ENCODE measurements at regions not wholly inside any gene's neighbourhood (a gene's known extent, or its start where the extent isn't known, plus 50 kb on each side); places are given as distances from the start of the nearest gene placed in this dataset.

GRCh38 chr12:92445253-92446082, 257.3 kb upstream of the PLEKHG7 start:
- H3K27me3 ChIP-seq (ENCODE audit: insufficient read depth, low read length): no peaks in the 10 kb centered on the region
- no peak overlapping the region for H3K4me3 ChIP-seq (ENCODE audit: insufficient read depth, low read length)
- no peaks in the 10 kb centered on the region for H3K4me1 ChIP-seq (ENCODE audit: insufficient read depth, low read length)
- no peaks in the 10 kb centered on the region for H3K9me3 ChIP-seq (ENCODE audit: low read depth, low read length)
- H2AFZ ChIP-seq (ENCODE audit: low read length): no peak overlapping the region
- no peak overlapping the region for H3K27ac ChIP-seq (ENCODE audit: low read depth, low read length)
- no peak for DNase-seq (ENCODE audit: insufficient read length, low spot score, missing footprints)
- no peaks in the 10 kb centered on the region for H4K20me1 ChIP-seq (ENCODE audit: insufficient read depth, low read length)
- no peak overlapping the region for H3K4me2 ChIP-seq (ENCODE audit: insufficient read depth, low read length)
- H3K36me3 ChIP-seq (ENCODE audit: insufficient read depth, low read length): no peaks in the 10 kb centered on the region
- TF ChIP-seq, protein P1, sequence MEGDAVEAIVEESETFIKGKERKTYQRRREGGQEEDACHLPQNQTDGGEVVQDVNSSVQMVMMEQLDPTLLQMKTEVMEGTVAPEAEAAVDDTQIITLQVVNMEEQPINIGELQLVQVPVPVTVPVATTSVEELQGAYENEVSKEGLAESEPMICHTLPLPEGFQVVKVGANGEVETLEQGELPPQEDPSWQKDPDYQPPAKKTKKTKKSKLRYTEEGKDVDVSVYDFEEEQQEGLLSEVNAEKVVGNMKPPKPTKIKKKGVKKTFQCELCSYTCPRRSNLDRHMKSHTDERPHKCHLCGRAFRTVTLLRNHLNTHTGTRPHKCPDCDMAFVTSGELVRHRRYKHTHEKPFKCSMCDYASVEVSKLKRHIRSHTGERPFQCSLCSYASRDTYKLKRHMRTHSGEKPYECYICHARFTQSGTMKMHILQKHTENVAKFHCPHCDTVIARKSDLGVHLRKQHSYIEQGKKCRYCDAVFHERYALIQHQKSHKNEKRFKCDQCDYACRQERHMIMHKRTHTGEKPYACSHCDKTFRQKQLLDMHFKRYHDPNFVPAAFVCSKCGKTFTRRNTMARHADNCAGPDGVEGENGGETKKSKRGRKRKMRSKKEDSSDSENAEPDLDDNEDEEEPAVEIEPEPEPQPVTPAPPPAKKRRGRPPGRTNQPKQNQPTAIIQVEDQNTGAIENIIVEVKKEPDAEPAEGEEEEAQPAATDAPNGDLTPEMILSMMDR (IDR thresholded peaks at IDR 0.05; ENCODE audit: extremely low read depth, low read depth, low read length): no peak
- H3K79me2 ChIP-seq (ENCODE audit: insufficient read depth, low read length): no peaks in the 10 kb centered on the region

- Histone ChIP-seq H3K4me2 (ENCODE audit: insufficient read depth, low read length) (no peak overlapping the region), H2AFZ (ENCODE audit: low read length) (no peak overlapping the region), H3K4me1 (ENCODE audit: insufficient read depth, low read length) (peaks cover under 1% of the 10 kb centered on the region), H3K36me3 (ENCODE audit: insufficient read depth, low read length) (no peaks in the 10 kb centered on the region), H4K20me1 (ENCODE audit: insufficient read depth, low read length) (no peaks in the 10 kb centered on the region), H3K4me3 (ENCODE audit: insufficient read depth, low read length) (no peak overlapping the region), H3K27ac (ENCODE audit: low read depth, low read length) (no peak overlapping the region), H3K27me3 (ENCODE audit: insufficient read depth, low read length) (no peaks in the 10 kb centered on the region), H3K9me3 (ENCODE audit: low read depth, low read length) (no peaks in the 10 kb centered on the region), H3K79me2 (ENCODE audit: insufficient read depth, low read length) (no peaks in the 10 kb centered on the region)
- TF ChIP-seq, protein P1 (IDR thresholded peaks at IDR 0.05; ENCODE audit: extremely low read depth, low read depth, low read length): no peak
- no peak for DNase-seq (ENCODE audit: insufficient read length, low spot score, missing footprints)
These were observed 258.0 kb upstream of the PLEKHG7 start for GRCh38 chr12:92444763-92445162.

GRCh38 chr12:92442782-92443181, 260.0 kb upstream of the PLEKHG7 start:
- DNase-seq (ENCODE audit: insufficient read length, low spot score, missing footprints): no peak

DNA sequence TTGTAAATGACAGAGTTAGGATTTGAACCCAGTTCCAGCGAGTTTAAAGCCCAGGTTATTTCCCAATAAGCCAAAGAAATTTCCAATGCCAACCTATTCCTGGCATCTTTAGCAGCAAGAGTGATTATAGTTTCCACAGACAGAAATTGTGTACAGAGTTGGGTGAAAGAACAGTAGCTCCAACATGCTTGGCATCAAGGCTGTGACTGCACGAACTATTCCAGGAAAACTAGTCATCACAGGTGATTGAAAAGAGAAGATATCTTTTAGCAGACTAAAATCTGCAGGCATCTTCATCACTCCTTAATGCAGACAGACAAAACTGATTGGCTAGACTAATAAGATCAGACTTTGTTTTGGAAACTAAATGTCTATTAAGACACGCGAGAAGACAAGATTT, 262.7 kb upstream of the PLEKHG7 start:
- Histone ChIP-seq H3K79me2 (ENCODE audit: insufficient read depth, low read length) (no peaks in the 10 kb centered on the region), H3K27ac (ENCODE audit: low read depth, low read length) (no peak overlapping the region), H3K4me3 (ENCODE audit: insufficient read depth, low read length) (no peak overlapping the region), H3K36me3 (ENCODE audit: insufficient read depth, low read length) (no peaks in the 10 kb centered on the region), H2AFZ (ENCODE audit: low read length) (no peak overlapping the region), H3K4me1 (ENCODE audit: insufficient read depth, low read length) (peaks cover 13% of the 10 kb centered on the region), H3K27me3 (ENCODE audit: insufficient read depth, low read length) (no peaks in the 10 kb centered on the region), H4K20me1 (ENCODE audit: insufficient read depth, low read length) (no peaks in the 10 kb centered on the region), H3K9me3 (ENCODE audit: low read depth, low read length) (no peaks in the 10 kb centered on the region), H3K4me2 (ENCODE audit: insufficient read depth, low read length) (no peak overlapping the region)
- DNase-seq (ENCODE audit: insufficient read length, low spot score, missing footprints): no peak
- TF ChIP-seq, protein P1 (IDR thresholded peaks at IDR 0.05; ENCODE audit: extremely low read depth, low read depth, low read length): no peak

More at GRCh38 chr12:92442782-92443181, 260.0 kb upstream of the PLEKHG7 start:
- H2AFZ ChIP-seq (ENCODE audit: low read length): no peak overlapping the region
- peaks cover 13% of the 10 kb centered on the region for H3K4me1 ChIP-seq (ENCODE audit: insufficient read depth, low read length)
- no peaks in the 10 kb centered on the region for H3K9me3 ChIP-seq (ENCODE audit: low read depth, low read length)
- H3K36me3 ChIP-seq (ENCODE audit: insufficient read depth, low read length): no peaks in the 10 kb centered on the region
- H3K27me3 ChIP-seq (ENCODE audit: insufficient read depth, low read length): no peaks in the 10 kb centered on the region
- no peaks in the 10 kb centered on the region for H4K20me1 ChIP-seq (ENCODE audit: insufficient read depth, low read length)
- no peaks in the 10 kb centered on the region for H3K79me2 ChIP-seq (ENCODE audit: insufficient read depth, low read length)
- no peak overlapping the region for H3K4me3 ChIP-seq (ENCODE audit: insufficient read depth, low read length)
- TF ChIP-seq, protein P1 (IDR thresholded peaks at IDR 0.05; ENCODE audit: extremely low read depth, low read depth, low read length): no peak
- no peak overlapping the region for H3K4me2 ChIP-seq (ENCODE audit: insufficient read depth, low read length)
- no peak overlapping the region for H3K27ac ChIP-seq (ENCODE audit: low read depth, low read length)

Data from osteoblast (primary cell).